Cardiac septum (tissue), 1 donor: ENCODE measurements at regions not wholly inside any gene's neighbourhood (a gene's known extent, or its start where the extent isn't known, plus 50 kb on each side); places are given as distances from the start of the nearest gene placed in this dataset.
"Not testable (repeated sequence)": the region's sequence is repeated elsewhere in the genome, so short reads cannot be mapped to it uniquely, and the experiment has no call there.

Experiments
- DNase-seq: peaks from one replicate; pipeline ENCODE4 v3.0.0-alpha.2; 2020; ENCODE audit warnings: low spot score
- intact Hi-C: fragments of 100-400 bp; cut with DNase I; formaldehyde crosslinking; loops from one replicate; pipeline ENCODE4 v1.14.0; 2022
- donor health status: DM: no; HTN: no; CAD: no.

DNA sequence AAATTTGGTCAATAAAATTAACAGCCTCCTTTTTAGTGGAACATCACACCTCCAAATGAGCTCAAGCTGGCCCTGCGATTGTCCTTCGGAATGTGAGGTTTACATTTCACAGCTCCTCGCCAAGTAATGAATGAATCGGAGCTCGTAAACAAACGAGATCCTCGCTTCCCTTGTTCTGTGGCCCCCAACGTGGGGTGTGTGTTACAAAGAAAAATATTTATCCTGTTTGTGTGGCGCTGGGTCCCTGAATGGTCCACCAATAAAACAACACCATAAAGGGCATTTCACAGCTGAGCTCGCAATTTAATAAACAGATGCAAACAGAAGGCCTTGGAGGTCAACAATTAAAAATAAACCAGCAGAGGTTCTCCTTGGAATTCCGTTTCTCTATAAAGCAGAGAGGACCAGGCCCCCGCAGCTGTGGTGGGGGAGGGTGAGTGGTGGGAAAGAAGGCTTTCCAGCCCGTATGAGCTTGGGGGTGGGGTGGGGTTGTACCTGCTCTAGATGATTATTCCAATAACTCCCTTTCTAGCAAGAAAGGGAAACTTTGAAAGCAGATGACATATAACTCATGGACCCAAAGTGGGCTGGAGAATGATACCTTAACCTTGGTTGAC is 393.9 kb upstream of the SALL1 start:
- DNase-seq, result no peak
- intact Hi-C loops, result no loop called here

DNA sequence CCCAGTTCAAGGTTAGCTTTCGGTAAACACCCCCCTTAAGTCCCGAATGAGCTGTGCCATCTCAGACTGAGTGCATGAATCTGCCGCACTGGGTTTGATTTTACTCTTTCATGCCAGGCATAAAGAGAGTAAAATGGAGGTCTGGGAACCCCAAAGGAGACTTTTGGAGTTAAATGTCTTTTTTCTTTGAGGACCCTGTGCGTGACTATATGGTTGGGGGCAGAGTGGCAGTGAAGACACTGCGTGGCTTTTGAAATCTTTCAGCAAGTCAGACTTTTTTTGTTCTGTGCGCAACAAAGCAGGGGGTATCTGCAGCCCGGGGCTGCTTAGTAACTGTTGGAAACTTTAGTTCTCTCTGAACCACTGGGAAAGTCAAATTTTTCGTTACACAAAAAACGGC is 392.9 kb upstream of the SALL1 start:
- intact Hi-C loops, result no loop called here
- no peak for DNase-seq

GRCh38 chr16:51542981-51543815 is 392.1 kb upstream of the SALL1 start:
- intact Hi-C loops, result no loop called here
- DNase-seq, result no peak

GRCh38 chr16:51540259-51540658 is 389.2 kb upstream of the SALL1 start:
- no peak for DNase-seq
- intact Hi-C loops, result no loop called here

GRCh38 chr16:51538707-51539498 is 387.8 kb upstream of the SALL1 start:
- intact Hi-C loops, result no loop called here
- DNase-seq, result no peak

DNA sequence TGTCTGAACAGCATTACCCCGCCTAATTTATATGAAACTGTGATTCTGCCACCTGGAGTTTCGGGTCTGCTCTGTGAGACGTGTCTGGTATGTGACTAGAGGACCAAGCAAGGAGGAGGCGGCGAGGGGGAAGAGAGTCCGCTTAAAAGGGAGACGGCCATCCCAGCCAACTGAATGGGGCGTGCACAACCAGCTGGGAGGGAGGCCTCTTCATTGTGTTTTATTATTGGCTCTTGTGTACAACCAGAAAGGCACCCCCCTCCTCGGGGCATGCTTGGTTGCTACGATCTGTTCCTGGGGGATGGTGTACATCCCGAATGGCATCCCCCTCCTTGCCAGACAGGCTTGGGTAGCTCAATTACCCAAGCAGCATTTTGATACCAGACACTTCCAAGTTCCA is 384.5 kb upstream of the SALL1 start:
- DNase-seq, result no peak
- intact Hi-C loops, result no loop called here

GRCh38 chr16:51532551-51532950 is 381.5 kb upstream of the SALL1 start:
- intact Hi-C loops, result no loop called here
- no peak for DNase-seq

- DNase-seq, result no peak
- intact Hi-C loops, result no loop called here
These were observed 380.2 kb upstream of the SALL1 start for GRCh38 chr16:51531271-51531670.

GRCh38 chr16:51527349-51527748 is 376.3 kb upstream of the SALL1 start:
- intact Hi-C loops, result no loop called here
- no peak for DNase-seq

DNA sequence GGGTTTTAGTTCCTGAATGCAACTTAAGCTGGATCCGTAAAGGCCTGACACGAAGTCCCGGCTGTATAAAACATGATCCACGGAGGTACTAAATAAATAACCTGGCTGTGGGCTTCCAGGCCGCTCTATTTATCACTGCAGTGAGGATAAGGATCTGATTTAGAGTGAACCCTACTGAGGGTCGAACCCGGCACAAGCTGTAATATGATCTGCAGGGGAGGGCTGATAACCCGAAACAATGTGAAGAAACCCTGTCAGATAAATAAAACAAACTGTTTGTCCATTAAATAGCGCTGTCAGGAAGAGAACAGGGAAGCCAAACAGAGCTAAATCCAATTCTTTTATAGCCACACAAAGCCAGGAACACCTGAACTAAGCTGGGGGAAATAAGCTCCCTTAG is 375.6 kb upstream of the SALL1 start:
- intact Hi-C loops, result no loop called here
- DNase-seq, result no peak

DNA sequence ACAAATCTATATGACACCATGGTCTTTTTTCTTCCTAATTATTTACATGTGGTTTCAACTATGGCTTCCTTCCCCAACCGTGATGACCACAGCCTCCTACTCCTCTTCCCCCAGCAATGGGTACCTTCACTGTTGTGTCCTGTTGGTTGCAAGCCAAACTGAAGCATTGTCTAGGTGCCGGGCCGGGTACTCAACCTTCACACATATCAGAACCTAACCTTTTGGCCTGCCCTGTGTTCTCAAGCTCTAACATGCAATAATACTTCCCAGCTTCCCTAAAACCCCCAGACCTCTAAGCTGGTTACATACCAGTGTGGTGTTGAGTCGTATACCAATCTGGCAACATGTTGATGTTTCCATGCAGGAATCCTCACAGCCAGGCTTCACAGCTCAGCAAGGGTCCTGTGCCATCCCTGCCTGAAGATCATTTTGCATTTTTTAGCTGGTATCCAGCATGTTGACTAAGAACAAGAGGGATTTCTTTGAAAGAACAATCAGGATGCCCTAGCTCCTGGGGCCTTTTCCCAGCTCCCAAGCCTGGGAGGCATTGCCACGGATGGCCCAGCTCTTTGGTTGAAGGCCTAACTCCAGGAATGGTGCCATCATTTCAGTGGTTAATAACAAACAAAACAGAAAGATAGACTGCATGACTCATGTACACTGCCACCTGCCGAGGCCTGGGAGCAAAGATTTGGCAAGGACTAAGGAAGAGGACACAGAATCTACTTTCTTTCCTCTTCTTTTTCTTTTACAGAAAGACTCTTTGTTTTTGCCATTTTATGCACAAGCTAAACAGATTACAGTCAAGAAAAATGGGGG is 373.7 kb upstream of the SALL1 start:
- DNase-seq, result no peak
- intact Hi-C loops, result no loop called here

GRCh38 chr16:51524070-51524469 is 373.0 kb upstream of the SALL1 start:
- no peak for DNase-seq
- intact Hi-C loops, result no loop called here

GRCh38 chr16:51523400-51523799 is 372.3 kb upstream of the SALL1 start:
- intact Hi-C loops, result no loop called here
- no peak for DNase-seq

GRCh38 chr16:51522902-51523301 is 371.8 kb upstream of the SALL1 start:
- DNase-seq, result no peak
- intact Hi-C loops, result no loop called here

GRCh38 chr16:51516960-51517359 is 365.9 kb upstream of the SALL1 start:
- intact Hi-C loops, DNase-seq: not testable (repeated sequence)

DNA sequence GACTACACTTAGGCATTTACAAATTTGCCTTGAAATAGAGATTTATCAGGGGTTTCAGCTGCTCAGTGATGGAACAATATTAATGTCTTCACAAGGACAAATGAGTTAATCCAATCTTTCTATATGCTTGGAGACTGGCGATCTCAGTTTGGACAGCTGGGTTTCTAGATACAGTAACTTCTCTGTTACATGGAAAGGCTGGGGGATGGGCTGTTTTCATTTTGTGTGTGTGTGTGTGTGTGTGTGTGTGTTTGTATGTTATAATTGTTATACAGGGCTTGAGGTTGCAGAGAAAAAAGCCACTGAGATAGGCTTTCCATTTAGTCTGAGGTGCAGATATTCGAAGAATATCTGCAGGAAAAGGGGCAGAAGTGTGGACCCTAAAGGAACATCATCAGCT is 359.3 kb upstream of the SALL1 start:
- intact Hi-C loops, result no loop called here

GRCh38 chr16:51509336-51509735 is 358.3 kb upstream of the SALL1 start:
- no peak for DNase-seq
- intact Hi-C loops, result no loop called here

More for the DNA sequence above, 359.3 kb upstream of the SALL1 start:
- DNase-seq, result no peak

- intact Hi-C loops, result no loop called here
These were observed 357.6 kb upstream of the SALL1 start for GRCh38 chr16:51508490-51509212.

DNA sequence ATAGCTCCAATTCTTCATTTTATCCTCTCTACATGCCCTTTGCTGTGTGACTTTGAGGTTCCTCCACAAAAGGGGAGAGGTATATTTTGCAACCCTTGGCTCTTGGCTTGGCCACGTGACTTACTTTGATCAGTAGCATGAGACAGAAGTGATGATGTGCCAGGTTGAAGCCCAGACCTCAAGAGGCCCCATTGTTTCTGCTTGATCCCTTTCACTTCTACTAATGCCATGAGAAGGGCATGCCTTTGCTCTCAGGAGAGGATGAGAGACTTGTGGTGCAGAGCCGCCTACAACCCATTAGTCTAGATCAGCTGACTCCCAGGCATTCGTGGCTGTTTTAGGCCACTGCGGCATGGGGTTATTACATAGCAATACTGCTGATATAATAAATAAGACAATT is 356.2 kb upstream of the SALL1 start:
- intact Hi-C loops, result no loop called here
- DNase-seq, result no peak

More at GRCh38 chr16:51508490-51509212, 357.6 kb upstream of the SALL1 start:
- DNase-seq, result no peak
